ENCODE measurements at regions not wholly inside any gene's neighbourhood (a gene's known extent, or its start where the extent isn't known, plus 50 kb on each side); places are given as distances from the start of the nearest gene placed in this dataset.

DNA sequence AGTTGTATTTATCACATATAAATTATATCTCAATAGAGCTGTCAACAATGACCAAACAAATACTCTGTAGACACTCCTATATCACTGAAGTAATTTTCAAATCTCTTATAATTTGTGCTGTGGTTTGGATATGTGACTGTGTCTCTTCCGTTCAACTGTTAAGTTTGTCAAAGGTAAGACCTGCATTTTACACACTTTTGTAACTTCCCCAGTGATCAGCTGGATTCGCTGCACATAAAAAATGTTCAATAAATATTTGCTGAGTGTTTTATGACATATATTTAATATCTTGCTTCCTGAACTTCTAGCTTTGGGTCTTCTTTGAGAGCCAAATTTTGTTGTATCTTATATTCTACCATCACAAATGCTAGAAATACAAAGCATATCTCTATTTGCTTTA, 57.3 kb upstream of the ROCK1 start:
- H3K36me3 ChIP-seq, result no peaks in the 10 kb centered on the region
- no peak overlapping the region for H3K4me3 ChIP-seq
- DNase-seq, result no peak
- H3K9me3 ChIP-seq, result no peaks in the 10 kb centered on the region
- no peaks in the 10 kb centered on the region for H3K4me1 ChIP-seq
- TF ChIP-seq EP300 (IDR thresholded peaks at IDR 0.05), result no peak
- TF ChIP-seq POLR2A (IDR thresholded peaks at IDR 0.05), result no peak
- no peak for TF ChIP-seq POLR2AphosphoS5 (IDR thresholded peaks at IDR 0.05)
- TF ChIP-seq, protein P1, sequence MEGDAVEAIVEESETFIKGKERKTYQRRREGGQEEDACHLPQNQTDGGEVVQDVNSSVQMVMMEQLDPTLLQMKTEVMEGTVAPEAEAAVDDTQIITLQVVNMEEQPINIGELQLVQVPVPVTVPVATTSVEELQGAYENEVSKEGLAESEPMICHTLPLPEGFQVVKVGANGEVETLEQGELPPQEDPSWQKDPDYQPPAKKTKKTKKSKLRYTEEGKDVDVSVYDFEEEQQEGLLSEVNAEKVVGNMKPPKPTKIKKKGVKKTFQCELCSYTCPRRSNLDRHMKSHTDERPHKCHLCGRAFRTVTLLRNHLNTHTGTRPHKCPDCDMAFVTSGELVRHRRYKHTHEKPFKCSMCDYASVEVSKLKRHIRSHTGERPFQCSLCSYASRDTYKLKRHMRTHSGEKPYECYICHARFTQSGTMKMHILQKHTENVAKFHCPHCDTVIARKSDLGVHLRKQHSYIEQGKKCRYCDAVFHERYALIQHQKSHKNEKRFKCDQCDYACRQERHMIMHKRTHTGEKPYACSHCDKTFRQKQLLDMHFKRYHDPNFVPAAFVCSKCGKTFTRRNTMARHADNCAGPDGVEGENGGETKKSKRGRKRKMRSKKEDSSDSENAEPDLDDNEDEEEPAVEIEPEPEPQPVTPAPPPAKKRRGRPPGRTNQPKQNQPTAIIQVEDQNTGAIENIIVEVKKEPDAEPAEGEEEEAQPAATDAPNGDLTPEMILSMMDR (IDR thresholded peaks at IDR 0.05), result no peak
- H3K27me3 ChIP-seq, result no peaks in the 10 kb centered on the region
- WGBS, 2 donors, result 24 to 58% methylated on average over 2 of the region's 2 CpGs
- intact Hi-C loops (cut with DNase I), result no loop called here
- no peak overlapping the region for H3K27ac ChIP-seq

DNA sequence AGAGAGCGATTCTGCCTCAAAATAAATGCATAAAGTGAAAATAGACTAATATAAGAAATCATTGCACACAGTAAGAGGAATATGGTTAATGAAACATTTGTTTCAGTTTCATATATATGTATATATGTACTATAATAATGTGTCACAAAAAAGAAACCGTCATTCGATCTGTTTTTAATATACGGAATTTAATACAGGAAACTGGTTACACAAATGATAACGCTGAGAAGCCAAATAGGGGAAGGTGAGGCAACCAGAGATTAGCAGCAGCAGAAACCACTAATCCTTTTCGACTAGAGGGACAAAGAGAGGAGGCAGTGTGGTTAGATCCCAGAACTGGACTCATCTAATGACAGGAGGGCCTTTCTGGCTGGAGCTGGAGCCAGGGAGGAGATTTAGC, 64.2 kb upstream of the GREB1L start:
- 65 to 80% methylated on average over 6 of the region's 6 CpGs for WGBS, 2 donors
- intact Hi-C loops (cut with DNase I), result no loop called here

DNA sequence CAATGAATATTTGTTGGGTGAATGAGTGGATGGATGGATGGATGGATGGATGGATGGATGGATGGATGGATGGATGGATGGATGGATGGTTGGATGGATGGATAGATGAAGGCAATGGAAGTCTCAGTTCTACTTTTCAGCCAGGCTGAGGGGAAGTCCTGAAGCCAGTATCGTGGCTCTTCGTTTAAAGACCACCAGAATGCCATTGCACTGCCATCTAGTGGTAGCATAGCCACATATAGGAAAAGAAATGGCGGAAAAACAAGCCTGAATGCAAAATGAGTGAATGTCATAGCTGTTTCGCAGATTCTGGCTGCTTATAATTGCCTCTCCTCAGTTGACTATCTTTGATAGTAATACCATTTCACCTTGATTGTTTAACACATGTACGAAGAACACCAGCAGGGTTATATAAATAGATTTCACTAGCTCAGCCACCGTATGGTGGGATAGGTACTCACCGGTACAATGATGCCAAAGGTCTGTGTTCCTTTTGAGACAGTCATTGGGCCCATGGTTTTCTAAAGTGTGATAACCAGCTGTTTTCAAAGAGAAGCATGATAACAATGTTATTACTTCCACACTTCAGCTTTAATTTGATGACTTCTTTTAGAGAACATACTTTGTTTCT, 62.3 kb upstream of the GREB1L start:
- 23 to 37% methylated on average over 7 of the region's 7 CpGs for WGBS, 2 donors
- no peaks in the 10 kb centered on the region for H3K9me3 ChIP-seq
- no peaks in the 10 kb centered on the region for H3K4me1 ChIP-seq
- DNase-seq, result no peak
- no peaks in the 10 kb centered on the region for H3K27me3 ChIP-seq
- no peaks in the 10 kb centered on the region for H3K36me3 ChIP-seq
- no peak overlapping the region for H3K27ac ChIP-seq
- intact Hi-C loops (cut with DNase I), result no loop called here
- TF ChIP-seq EP300 (IDR thresholded peaks at IDR 0.05), result no peak
- TF ChIP-seq, protein P1 (IDR thresholded peaks at IDR 0.05), result peak; percentile 45 to 70 (median 51)
- no peak overlapping the region for H3K4me3 ChIP-seq

More for the DNA sequence above, 64.2 kb upstream of the GREB1L start:
- no peak for DNase-seq
- no peaks in the 10 kb centered on the region for H3K4me1 ChIP-seq
- no peaks in the 10 kb centered on the region for H3K9me3 ChIP-seq
- no peaks in the 10 kb centered on the region for H3K36me3 ChIP-seq
- no peak overlapping the region for H3K27ac ChIP-seq
- no peak overlapping the region for H3K4me3 ChIP-seq
- no peaks in the 10 kb centered on the region for H3K27me3 ChIP-seq
- no peak for TF ChIP-seq EP300 (IDR thresholded peaks at IDR 0.05)
- TF ChIP-seq, protein P1 (IDR thresholded peaks at IDR 0.05), result no peak
- no peak for TF ChIP-seq POLR2A (IDR thresholded peaks at IDR 0.05)
- no peak for TF ChIP-seq POLR2AphosphoS5 (IDR thresholded peaks at IDR 0.05)

DNA sequence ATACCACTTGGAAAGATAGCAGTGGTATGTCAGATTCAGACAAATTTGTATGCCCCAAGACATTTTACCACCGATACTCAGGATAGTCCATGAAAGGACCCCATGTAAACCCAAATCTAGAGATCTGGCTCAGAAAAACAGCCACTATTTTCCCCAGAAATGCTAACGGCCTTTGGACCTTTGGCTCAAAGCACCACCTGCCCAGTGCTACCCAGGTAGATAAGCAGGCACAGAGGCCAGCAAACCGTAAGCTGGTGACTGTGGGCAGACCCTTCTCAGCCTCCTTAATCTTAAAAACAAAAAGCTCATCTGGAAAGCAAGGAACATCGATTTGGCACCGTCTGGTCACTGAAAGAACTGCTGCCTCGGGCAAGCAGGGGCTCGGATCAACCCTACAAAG, 61.4 kb upstream of the GREB1L start:
- H3K36me3 ChIP-seq, result no peaks in the 10 kb centered on the region
- no peaks in the 10 kb centered on the region for H3K4me1 ChIP-seq
- no peaks in the 10 kb centered on the region for H3K27me3 ChIP-seq
- 67 to 83% methylated on average over 7 of the region's 7 CpGs for WGBS, 2 donors
- H3K4me3 ChIP-seq, result no peak overlapping the region
- intact Hi-C loops (cut with DNase I), result no loop called here
- H3K9me3 ChIP-seq, result no peaks in the 10 kb centered on the region
- H3K27ac ChIP-seq, result no peak overlapping the region
- TF ChIP-seq POLR2A (IDR thresholded peaks at IDR 0.05) (no peak), POLR2AphosphoS5 (IDR thresholded peaks at IDR 0.05) (no peak), EP300 (IDR thresholded peaks at IDR 0.05) (no peak)
- TF ChIP-seq, protein P1 (IDR thresholded peaks at IDR 0.05), result no peak
- DNase-seq, result no peak

DNA sequence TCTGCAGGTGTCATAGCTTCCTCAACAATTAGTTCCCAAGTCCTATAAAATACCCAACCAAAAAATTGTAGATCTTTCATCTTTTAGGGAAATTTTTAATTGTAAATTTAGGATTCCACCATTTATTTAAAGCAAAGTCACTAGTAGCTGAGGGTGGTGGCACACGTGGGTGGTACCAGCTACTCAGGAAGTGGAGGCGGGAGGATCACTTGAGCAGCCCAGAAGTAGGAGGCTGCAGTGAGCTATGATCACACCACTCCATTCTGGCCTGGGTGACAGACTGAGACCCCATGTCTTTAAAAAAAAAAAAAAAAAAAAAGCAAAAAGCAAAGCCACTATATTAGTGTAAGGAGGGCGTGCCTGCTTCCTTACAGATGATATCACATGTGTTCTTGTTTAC, 60.3 kb upstream of the GREB1L start:
- no peaks in the 10 kb centered on the region for H3K4me1 ChIP-seq
- H3K9me3 ChIP-seq, result no peaks in the 10 kb centered on the region
- H3K36me3 ChIP-seq, result no peaks in the 10 kb centered on the region
- 71 to 78% methylated on average over 3 of the region's 3 CpGs for WGBS, 2 donors
- H3K27ac ChIP-seq, result no peak overlapping the region
- no peak for DNase-seq
- H3K27me3 ChIP-seq, result no peaks in the 10 kb centered on the region
- intact Hi-C loops (cut with DNase I), result no loop called here
- H3K4me3 ChIP-seq, result no peak overlapping the region
- TF ChIP-seq POLR2AphosphoS5 (IDR thresholded peaks at IDR 0.05), result no peak
- no peak for TF ChIP-seq POLR2A (IDR thresholded peaks at IDR 0.05)
- TF ChIP-seq, protein P1 (IDR thresholded peaks at IDR 0.05), result no peak
- TF ChIP-seq EP300 (IDR thresholded peaks at IDR 0.05), result no peak

Data from sigmoid colon (tissue), 6 donors.